ENCODE measurements at regions not wholly inside any gene's neighbourhood (a gene's known extent, or its start where the extent isn't known, plus 50 kb on each side); places are given as distances from the start of the nearest gene placed in this dataset.

DNA sequence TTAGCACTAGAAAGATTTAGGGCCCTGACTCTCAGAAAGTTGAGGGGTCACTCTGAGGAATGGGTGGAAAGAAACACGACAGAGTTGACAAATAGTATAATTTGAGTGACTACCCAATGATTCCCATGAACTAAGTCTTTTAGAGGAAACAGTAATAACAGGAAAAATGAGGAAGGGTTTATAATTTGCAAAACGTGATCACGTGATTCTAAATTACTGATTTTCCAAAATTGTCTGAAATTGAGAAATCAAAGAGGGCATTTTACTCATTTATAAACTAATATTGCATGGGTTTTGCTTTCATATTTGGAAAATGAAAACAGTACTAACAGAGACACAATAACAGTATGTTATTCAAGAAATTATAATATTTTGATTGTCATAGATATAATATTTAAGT, 1335.7 kb downstream of the PLA2G4A start:
- TF ChIP-seq CREB1 (IDR thresholded peaks at IDR 0.05; ENCODE audit: low read depth) (no peak), ZBTB7A (IDR thresholded peaks at IDR 0.05; ENCODE audit: low read depth) (no peak), EP300 (IDR thresholded peaks at IDR 0.05; ENCODE audit: borderline replicate concordance) (no peak), EGR1 (IDR thresholded peaks at IDR 0.05) (no peak), TAF1 (IDR thresholded peaks at IDR 0.05; ENCODE audit: low read depth) (no peak), TCF12 (IDR thresholded peaks at IDR 0.05; ENCODE audit: low read depth) (no peak), YY1 (IDR thresholded peaks at IDR 0.05; ENCODE audit: low read depth) (no peak)
- TF ChIP-seq, protein P1, sequence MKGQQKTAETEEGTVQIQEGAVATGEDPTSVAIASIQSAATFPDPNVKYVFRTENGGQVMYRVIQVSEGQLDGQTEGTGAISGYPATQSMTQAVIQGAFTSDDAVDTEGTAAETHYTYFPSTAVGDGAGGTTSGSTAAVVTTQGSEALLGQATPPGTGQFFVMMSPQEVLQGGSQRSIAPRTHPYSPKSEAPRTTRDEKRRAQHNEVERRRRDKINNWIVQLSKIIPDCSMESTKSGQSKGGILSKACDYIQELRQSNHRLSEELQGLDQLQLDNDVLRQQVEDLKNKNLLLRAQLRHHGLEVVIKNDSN (IDR thresholded peaks at IDR 0.05): no peak
- TF ChIP-seq, protein P2, sequence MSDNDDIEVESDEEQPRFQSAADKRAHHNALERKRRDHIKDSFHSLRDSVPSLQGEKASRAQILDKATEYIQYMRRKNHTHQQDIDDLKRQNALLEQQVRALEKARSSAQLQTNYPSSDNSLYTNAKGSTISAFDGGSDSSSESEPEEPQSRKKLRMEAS (IDR thresholded peaks at IDR 0.05): no peak

DNA sequence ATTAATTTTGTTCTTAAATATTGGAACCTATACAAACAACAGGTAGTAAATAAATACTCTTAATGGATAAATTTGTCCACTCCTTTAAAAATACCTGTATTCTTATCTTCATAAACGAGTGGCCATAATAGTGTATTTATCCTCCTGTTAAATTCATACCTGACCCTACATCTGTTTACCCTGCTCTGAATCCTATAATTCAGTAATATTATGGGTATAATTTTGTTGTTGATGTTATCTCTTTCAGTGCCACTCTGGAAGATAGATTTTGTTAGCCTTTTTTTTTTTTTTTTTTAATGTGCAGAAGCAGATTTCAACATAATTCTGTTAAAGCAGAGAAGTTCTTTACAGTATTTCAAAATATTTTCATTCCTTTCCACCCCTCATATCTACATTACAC, 1337.9 kb downstream of the PLA2G4A start:
- TF ChIP-seq TEAD4 (IDR thresholded peaks at IDR 0.05) (no peak), TAF1 (IDR thresholded peaks at IDR 0.05; ENCODE audit: low read depth) (no peak), EP300 (IDR thresholded peaks at IDR 0.05; ENCODE audit: borderline replicate concordance) (no peak), YY1 (IDR thresholded peaks at IDR 0.05; ENCODE audit: low read depth) (no peak), RAD21 (IDR thresholded peaks at IDR 0.05; ENCODE audit: low read depth) (no peak), EGR1 (IDR thresholded peaks at IDR 0.05) (no peak), CREB1 (IDR thresholded peaks at IDR 0.05; ENCODE audit: low read depth) (no peak), NFIC (IDR thresholded peaks at IDR 0.05) (no peak), TCF12 (IDR thresholded peaks at IDR 0.05; ENCODE audit: low read depth) (no peak), FOXM1 (IDR thresholded peaks at IDR 0.05; ENCODE audit: borderline replicate concordance, low read depth) (no peak), CEBPB (IDR thresholded peaks at IDR 0.05) (no peak), ZBTB7A (IDR thresholded peaks at IDR 0.05; ENCODE audit: low read depth) (no peak)
- TF ChIP-seq, protein P3, sequence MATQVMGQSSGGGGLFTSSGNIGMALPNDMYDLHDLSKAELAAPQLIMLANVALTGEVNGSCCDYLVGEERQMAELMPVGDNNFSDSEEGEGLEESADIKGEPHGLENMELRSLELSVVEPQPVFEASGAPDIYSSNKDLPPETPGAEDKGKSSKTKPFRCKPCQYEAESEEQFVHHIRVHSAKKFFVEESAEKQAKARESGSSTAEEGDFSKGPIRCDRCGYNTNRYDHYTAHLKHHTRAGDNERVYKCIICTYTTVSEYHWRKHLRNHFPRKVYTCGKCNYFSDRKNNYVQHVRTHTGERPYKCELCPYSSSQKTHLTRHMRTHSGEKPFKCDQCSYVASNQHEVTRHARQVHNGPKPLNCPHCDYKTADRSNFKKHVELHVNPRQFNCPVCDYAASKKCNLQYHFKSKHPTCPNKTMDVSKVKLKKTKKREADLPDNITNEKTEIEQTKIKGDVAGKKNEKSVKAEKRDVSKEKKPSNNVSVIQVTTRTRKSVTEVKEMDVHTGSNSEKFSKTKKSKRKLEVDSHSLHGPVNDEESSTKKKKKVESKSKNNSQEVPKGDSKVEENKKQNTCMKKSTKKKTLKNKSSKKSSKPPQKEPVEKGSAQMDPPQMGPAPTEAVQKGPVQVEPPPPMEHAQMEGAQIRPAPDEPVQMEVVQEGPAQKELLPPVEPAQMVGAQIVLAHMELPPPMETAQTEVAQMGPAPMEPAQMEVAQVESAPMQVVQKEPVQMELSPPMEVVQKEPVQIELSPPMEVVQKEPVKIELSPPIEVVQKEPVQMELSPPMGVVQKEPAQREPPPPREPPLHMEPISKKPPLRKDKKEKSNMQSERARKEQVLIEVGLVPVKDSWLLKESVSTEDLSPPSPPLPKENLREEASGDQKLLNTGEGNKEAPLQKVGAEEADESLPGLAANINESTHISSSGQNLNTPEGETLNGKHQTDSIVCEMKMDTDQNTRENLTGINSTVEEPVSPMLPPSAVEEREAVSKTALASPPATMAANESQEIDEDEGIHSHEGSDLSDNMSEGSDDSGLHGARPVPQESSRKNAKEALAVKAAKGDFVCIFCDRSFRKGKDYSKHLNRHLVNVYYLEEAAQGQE (IDR thresholded peaks at IDR 0.05; ENCODE audit: low read depth): no peak
- TF ChIP-seq, protein P1 (IDR thresholded peaks at IDR 0.05): no peak
- TF ChIP-seq, protein P2 (IDR thresholded peaks at IDR 0.05): no peak

DNA sequence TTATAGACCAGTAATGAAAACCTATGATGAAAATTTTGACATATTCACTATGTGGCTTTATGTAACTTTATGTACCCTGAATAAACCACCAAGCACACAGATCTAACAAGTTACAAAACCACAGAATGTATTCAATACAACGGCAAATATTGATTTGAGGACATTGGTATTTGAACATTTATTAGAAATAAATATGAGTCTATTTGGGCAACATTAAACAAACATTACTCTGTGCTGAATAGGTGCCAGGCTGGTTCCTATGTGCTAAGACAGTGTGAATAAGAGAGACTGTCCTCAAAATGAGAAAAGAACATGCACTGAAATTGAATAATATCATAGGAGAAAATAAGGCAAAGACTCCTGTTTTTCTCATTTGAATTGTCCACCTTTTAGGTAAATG, 1341.2 kb downstream of the PLA2G4A start:
- no peak for TF ChIP-seq YY1 (IDR thresholded peaks at IDR 0.05; ENCODE audit: low read depth)
- TF ChIP-seq CEBPB (IDR thresholded peaks at IDR 0.05): no peak

DNA sequence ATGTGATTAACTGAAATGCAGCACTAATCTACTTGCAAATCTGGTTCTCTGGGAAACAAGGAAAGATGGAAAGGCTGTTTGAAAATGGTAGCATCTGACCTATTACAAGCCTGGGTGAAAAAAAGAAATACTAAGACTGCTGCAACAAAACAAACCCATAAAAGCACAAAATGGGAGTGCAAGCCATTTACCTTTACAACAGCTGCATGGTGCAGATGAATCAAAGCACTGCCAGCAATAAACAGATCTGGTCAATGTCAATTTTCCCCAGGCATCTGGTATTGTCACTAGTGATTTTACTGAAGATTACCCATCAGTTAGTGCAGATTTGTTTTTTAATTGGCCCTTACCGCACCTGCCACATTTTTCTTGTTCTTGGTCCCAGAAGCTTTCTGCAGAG, 1341.7 kb downstream of the PLA2G4A start:
- TF ChIP-seq, protein P3 (IDR thresholded peaks at IDR 0.05; ENCODE audit: low read depth): no peak
- TF ChIP-seq, protein P1 (IDR thresholded peaks at IDR 0.05): no peak
- TF ChIP-seq RAD21 (IDR thresholded peaks at IDR 0.05; ENCODE audit: low read depth) (no peak), FOXM1 (IDR thresholded peaks at IDR 0.05; ENCODE audit: borderline replicate concordance, low read depth) (no peak), EGR1 (IDR thresholded peaks at IDR 0.05) (no peak), ZBTB7A (IDR thresholded peaks at IDR 0.05; ENCODE audit: low read depth) (no peak), TCF12 (IDR thresholded peaks at IDR 0.05; ENCODE audit: low read depth) (no peak), TAF1 (IDR thresholded peaks at IDR 0.05; ENCODE audit: low read depth) (no peak), EP300 (IDR thresholded peaks at IDR 0.05; ENCODE audit: borderline replicate concordance) (no peak), CREB1 (IDR thresholded peaks at IDR 0.05; ENCODE audit: low read depth) (no peak)

DNA sequence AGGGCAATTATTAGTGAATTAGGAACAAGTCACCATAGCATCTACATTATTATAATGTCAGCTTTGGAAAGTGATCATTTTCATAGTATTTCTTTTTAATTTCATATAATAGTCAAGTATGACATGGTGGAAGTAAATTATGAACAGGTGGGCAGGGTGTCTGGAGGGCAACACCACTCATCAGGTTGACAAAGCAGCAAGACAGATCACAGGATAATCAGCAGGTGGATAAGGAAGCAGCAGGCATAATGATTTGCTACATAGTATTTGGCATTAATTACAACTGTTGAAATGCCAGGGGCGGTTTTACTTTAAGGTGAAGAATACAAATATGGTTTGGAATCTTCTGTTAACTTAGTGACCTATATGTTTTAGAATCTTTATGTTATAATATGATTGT, 1342.2 kb downstream of the PLA2G4A start:
- TF ChIP-seq, protein P2 (IDR thresholded peaks at IDR 0.05): no peak
- TF ChIP-seq TCF12 (IDR thresholded peaks at IDR 0.05; ENCODE audit: low read depth): no peak
- no peak for TF ChIP-seq RAD21 (IDR thresholded peaks at IDR 0.05; ENCODE audit: low read depth)
- no peak for TF ChIP-seq TAF1 (IDR thresholded peaks at IDR 0.05; ENCODE audit: low read depth)
- no peak for TF ChIP-seq CREB1 (IDR thresholded peaks at IDR 0.05; ENCODE audit: low read depth)
- TF ChIP-seq ZBTB7A (IDR thresholded peaks at IDR 0.05; ENCODE audit: low read depth): no peak
- TF ChIP-seq, protein P1 (IDR thresholded peaks at IDR 0.05): no peak
- no peak for TF ChIP-seq NFIC (IDR thresholded peaks at IDR 0.05)
- no peak for TF ChIP-seq FOXM1 (IDR thresholded peaks at IDR 0.05; ENCODE audit: borderline replicate concordance, low read depth)
- no peak for TF ChIP-seq TEAD4 (IDR thresholded peaks at IDR 0.05)
- no peak for TF ChIP-seq EGR1 (IDR thresholded peaks at IDR 0.05)
- TF ChIP-seq CEBPB (IDR thresholded peaks at IDR 0.05): no peak
- TF ChIP-seq EP300 (IDR thresholded peaks at IDR 0.05; ENCODE audit: borderline replicate concordance): no peak
- TF ChIP-seq, protein P3 (IDR thresholded peaks at IDR 0.05; ENCODE audit: low read depth): no peak
- TF ChIP-seq YY1 (IDR thresholded peaks at IDR 0.05; ENCODE audit: low read depth): no peak
